ENCODE measurements at regions not wholly inside any gene's neighbourhood (a gene's known extent, or its start where the extent isn't known, plus 50 kb on each side); places are given as distances from the start of the nearest gene placed in this dataset.

DNA sequence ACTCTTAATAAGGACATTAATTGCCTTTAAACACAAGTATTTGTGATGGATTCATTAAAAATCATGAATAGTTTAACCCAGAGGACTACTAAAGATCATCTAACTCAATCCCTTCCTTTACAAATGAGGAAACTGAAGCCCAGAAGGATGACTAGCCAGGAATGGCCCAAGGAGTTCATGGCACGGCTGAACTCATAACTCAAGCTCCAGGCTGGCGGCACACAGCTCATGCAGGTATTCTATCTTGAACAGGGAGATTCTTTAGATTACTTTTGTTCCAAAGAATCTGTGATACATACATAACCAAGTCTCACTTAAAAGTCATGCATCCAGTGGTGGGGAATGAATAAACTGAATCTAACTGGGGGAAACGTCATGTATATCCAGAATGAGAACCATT, 495.5 kb downstream of the ACTL7B start:
- Histone ChIP-seq H3K4me1 (ENCODE audit: control insufficient read depth, insufficient read depth, low read length) (no peaks in the 10 kb centered on the region), H3K9me3 (ENCODE audit: control insufficient read depth, insufficient read depth, low read length) (no peaks in the 10 kb centered on the region), H3K4me3 (ENCODE audit: insufficient read depth, low read depth, low read length) (no peak overlapping the region), H2BK15ac (ENCODE audit: low read depth, low read length) (no peak overlapping the region), H4K8ac (ENCODE audit: low read depth in 2 of 2, low read length in 2 of 2) (no peak overlapping the region), H3K27ac (ENCODE audit: insufficient read depth, low read length) (no peak overlapping the region), H2BK20ac (ENCODE audit: low read depth, low read length) (no peak overlapping the region), H2AK5ac (ENCODE audit: low read depth, low read length) (no peak overlapping the region), H3K14ac (replicated peaks; ENCODE audit: low read depth, low read length) (no peak overlapping the region), H4K20me1 (ENCODE audit: insufficient read depth, low read length) (no peaks in the 10 kb centered on the region), H2AK9ac (replicated peaks; ENCODE audit: low read depth, low read length, poor library complexity) (no peak overlapping the region), H4K5ac (ENCODE audit: low read depth, low read length) (no peak overlapping the region), H3K18ac (ENCODE audit: low read depth, low read length) (no peak overlapping the region), H3K4ac (ENCODE audit: low read depth, low read length) (no peak overlapping the region), H3K9me1 (ENCODE audit: insufficient read depth, low read length) (no peaks in the 10 kb centered on the region), H2BK120ac (ENCODE audit: low read depth, low read length) (no peak overlapping the region), H3K79me1 (ENCODE audit: low read depth in 1 of 2, low read length in 2 of 2) (no peaks in the 10 kb centered on the region), H2BK5ac (ENCODE audit: low read depth, low read length, poor library complexity, severe bottlenecking) (no peak overlapping the region), H3K36me3 (ENCODE audit: control insufficient read depth, insufficient read depth, low read length) (no peaks in the 10 kb centered on the region), H3K9ac (ENCODE audit: low read depth, low read length) (no peak overlapping the region), H2AFZ (replicated peaks; ENCODE audit: low read length, poor library complexity) (no peak overlapping the region), H3K23ac (ENCODE audit: low read depth, low read length) (no peak overlapping the region), H3K4me2 (ENCODE audit: low read depth, low read length) (no peak overlapping the region), H3K27me3 (ENCODE audit: control insufficient read depth, insufficient read depth, low read length) (no peaks in the 10 kb centered on the region), H3K56ac (ENCODE audit: extremely low read depth, insufficient read depth, low read length) (no peak overlapping the region), H4K91ac (ENCODE audit: insufficient read depth, low read depth, low read length) (no peak overlapping the region)
- ATAC-seq (ENCODE audit: low read depth) (no peak), DNase-seq (no peak)
- no TSS peak for BruUV-seq (replicated peaks)
- ChIA-PET CTCF (interaction anchor here (1.2 kb wide), 1 partner anchor 83 kb away, joined by 3 read pairs; no protein-coding TSS in a partner anchor), POLR2A (ENCODE audit: unreplicated experiment) (interaction anchor here (0.6 kb wide), 1 partner anchor 508 kb away, joined by 6 read pairs; no protein-coding TSS in a partner anchor)
- intact Hi-C loops (cut with micrococcal nuclease): no loop called here
- dilution Hi-C loops (cut with HindIII; ENCODE audit: low sequenced_read_pairs, unreplicated experiment): no loop called here
- in situ Hi-C loops (cut with MboI; ENCODE audit: low sequenced_read_pairs): no loop called here
- TF ChIP-seq CHD1 (IDR thresholded peaks at IDR 0.05; ENCODE audit: low read depth, low read length) (no peak), SMC3 (IDR thresholded peaks at IDR 0.05; ENCODE audit: low read depth, low read length) (no peak), BHLHE40 (IDR thresholded peaks at IDR 0.05; ENCODE audit: low read depth, low read length) (no peak)
- no CpG with 5 or more reads among the region's 3 CpGs for WGBS, 2 experiments (ENCODE audit: extremely low coverage in 2 of 2, insufficient read length in 1 of 2)
